WI38 (cell line): ENCODE measurements at regions not wholly inside any gene's neighbourhood (a gene's known extent, or its start where the extent isn't known, plus 50 kb on each side); places are given as distances from the start of the nearest gene placed in this dataset.

Source experiments
- H3K4me3 ChIP-seq: 2 replicates; pipeline ENCODE4 v1.5.1; 2011; ENCODE audit warnings: low read depth, mild to moderate bottlenecking, control low read depth, low read length
- CTCF ChIP-seq: IDR thresholded peaks from 2 replicates; pipeline ENCODE4 v1.5.1; 2012; ENCODE audit warnings: low read depth, mild to moderate bottlenecking, control low read depth, low read length

- no peak overlapping the region for H3K4me3 ChIP-seq
- no peak for TF ChIP-seq CTCF
Observed at GRCh38 chr2:66137606-66138130, 297.3 kb upstream of the MEIS1 start.

GRCh38 chr2:66134138-66134701 lies 300.7 kb upstream of the MEIS1 start:
- TF ChIP-seq CTCF: no peak
- H3K4me3 ChIP-seq: no peak overlapping the region

- no peak overlapping the region for H3K4me3 ChIP-seq
- no peak for TF ChIP-seq CTCF
Observed at GRCh38 chr2:66127656-66128055, 307.3 kb upstream of the MEIS1 start.

GRCh38 chr2:66127061-66127460 lies 307.9 kb upstream of the MEIS1 start:
- H3K4me3 ChIP-seq: no peak overlapping the region
- TF ChIP-seq CTCF: no peak

GRCh38 chr2:66125951-66126350 lies 309.0 kb upstream of the MEIS1 start:
- no peak overlapping the region for H3K4me3 ChIP-seq
- TF ChIP-seq CTCF: no peak

- H3K4me3 ChIP-seq: no peak overlapping the region
- no peak for TF ChIP-seq CTCF
Observed at GRCh38 chr2:66122516-66122915, 312.4 kb upstream of the MEIS1 start.

- TF ChIP-seq CTCF: no peak
- H3K4me3 ChIP-seq: no peak overlapping the region
Observed at GRCh38 chr2:66121946-66122345, 313.0 kb upstream of the MEIS1 start.
